ENCODE measurements at regions not wholly inside any gene's neighbourhood (a gene's known extent, or its start where the extent isn't known, plus 50 kb on each side); places are given as distances from the start of the nearest gene placed in this dataset.
"Not testable (repeated sequence)": the region's sequence is repeated elsewhere in the genome, so short reads cannot be mapped to it uniquely, and the experiment has no call there.

- DNase-seq (ENCODE audit: low read depth in 2 of 2): no peak
These were observed 745.0 kb upstream of the AMELY start for GRCh38 chrY:7656596-7656995.

DNA sequence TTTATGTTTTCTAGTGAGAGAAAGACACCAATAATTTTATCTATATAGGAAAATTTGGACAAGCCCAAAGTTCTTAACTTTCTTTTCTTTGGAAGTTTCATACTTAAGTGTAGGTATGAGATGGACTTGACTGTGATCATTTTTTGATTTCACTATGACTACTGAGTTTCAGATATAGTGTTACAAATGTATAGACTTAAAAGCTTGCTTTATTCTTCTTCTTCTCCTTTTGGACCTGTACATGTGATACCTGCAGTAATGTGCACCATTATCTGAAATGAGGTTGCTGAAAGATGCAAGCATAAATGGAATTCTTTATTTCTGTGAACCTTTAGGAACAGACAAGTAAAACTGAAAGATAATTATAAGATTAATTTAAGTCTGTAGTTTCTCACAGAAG is 743.4 kb upstream of the AMELY start:
- no peak for DNase-seq (ENCODE audit: low read depth in 2 of 2)

GRCh38 chrY:7649866-7650265 is 738.3 kb upstream of the AMELY start:
- DNase-seq (ENCODE audit: low read depth in 2 of 2): not testable (repeated sequence)

Data from stimulated activated CD8-positive, alpha-beta memory T cell treated with anti-CD3 and anti-CD28 coated beads, Interleukin-15, amount 100 ng/mL, for 48 hours (primary cell).